IMR-90 (cell line): ENCODE measurements at regions not wholly inside any gene's neighbourhood (a gene's known extent, or its start where the extent isn't known, plus 50 kb on each side); places are given as distances from the start of the nearest gene placed in this dataset.

Source experiments
- ATAC-seq: fragments of 200-7000 bp; cut with Tn5 transposase; 2 replicates; pipeline ENCODE4 v1.9.1; 2020; ENCODE audit warnings: low read depth, mild to moderate bottlenecking, moderate library complexity
- BruUV-seq: library from RNA; stranded (reverse); fragments of 400-500 nt; replicated peaks from 2 replicates; lab custom pipeline; 2021; lab: Mats Ljungman, UMichigan
- CTCF ChIA-PET: fragments of 300-600 bp; formaldehyde crosslinking; extraction: SDS; loops from one replicate; lab custom pipeline; 2021; ENCODE audit warnings: antibody characterized with exemption; lab: Yijun Ruan, JAX
- POLR2A ChIA-PET: fragments of 300-600 bp; sonication (Branson Sonifier 250); formaldehyde crosslinking; loops from one replicate; lab custom pipeline; 2022; ENCODE audit warnings: antibody characterized with exemption; ENCODE audit not compliant: unreplicated experiment; lab: Charles Lee
- DNase-seq: peaks from one replicate; pipeline ENCODE4 v3.0.0; 2013
- H2AFZ ChIP-seq: replicated peaks from 2 replicates; pipeline ENCODE3; 2013; ENCODE audit warnings: low read length, mild to moderate bottlenecking; ENCODE audit not compliant: poor library complexity
- H2AK5ac ChIP-seq: 2 replicates; pipeline ENCODE4 v1.6.1; 2013; ENCODE audit warnings: low read depth, low read length, inconsistent platforms
- H2AK9ac ChIP-seq: replicated peaks from 2 replicates; pipeline ENCODE3; 2013; ENCODE audit warnings: mild to moderate bottlenecking, low read depth, low read length, moderate library complexity; ENCODE audit not compliant: poor library complexity
- H2BK120ac ChIP-seq: 2 replicates; pipeline ENCODE4 v1.6.1; 2013; ENCODE audit warnings: low read depth, low read length, inconsistent platforms
- H2BK15ac ChIP-seq: 3 replicates; pipeline ENCODE4 v1.6.1; 2013; ENCODE audit warnings: low read depth, low read length, inconsistent platforms
- H2BK20ac ChIP-seq: 2 replicates; pipeline ENCODE4 v1.6.1; 2013; ENCODE audit warnings: low read depth, mild to moderate bottlenecking, inconsistent platforms, low read length, moderate library complexity
- H2BK5ac ChIP-seq: 2 replicates; pipeline ENCODE4 v1.6.1; 2013; ENCODE audit warnings: mild to moderate bottlenecking, low read depth, low read length, inconsistent platforms; ENCODE audit not compliant: poor library complexity, severe bottlenecking
- H3K14ac ChIP-seq: replicated peaks from 2 replicates; pipeline ENCODE4 v1.6.1; 2013; ENCODE audit warnings: low read depth, low read length, inconsistent platforms
- H3K18ac ChIP-seq: 2 replicates; pipeline ENCODE4 v1.6.1; 2013; ENCODE audit warnings: low read depth, low read length, control low read depth
- H3K23ac ChIP-seq: 2 replicates; pipeline ENCODE4 v1.6.1; 2013; ENCODE audit warnings: low read depth, low read length, inconsistent platforms
- H3K27ac ChIP-seq: 2 replicates; pipeline ENCODE4 v1.5.1; 2013; ENCODE audit warnings: mild to moderate bottlenecking, control low read depth, low read length; ENCODE audit not compliant: insufficient read depth
- H3K27me3 ChIP-seq: 2 replicates; pipeline ENCODE4 v1.6.1; 2013; ENCODE audit warnings: low read length; ENCODE audit not compliant: control insufficient read depth, insufficient read depth
- H3K36me3 ChIP-seq: 2 replicates; pipeline ENCODE4 v1.6.1; 2013; ENCODE audit warnings: low read length, mixed read lengths; ENCODE audit not compliant: control insufficient read depth, insufficient read depth
- H3K4ac ChIP-seq: 2 replicates; pipeline ENCODE4 v1.6.1; 2013; ENCODE audit warnings: low read depth, low read length, inconsistent platforms
- H3K4me1 ChIP-seq: 2 replicates; pipeline ENCODE4 v1.6.1; 2013; ENCODE audit warnings: low read length, mixed read lengths; ENCODE audit not compliant: control insufficient read depth, insufficient read depth
- H3K4me2 ChIP-seq: 2 replicates; pipeline ENCODE4 v1.6.1; 2013; ENCODE audit warnings: low read depth, mild to moderate bottlenecking, control low read depth, low read length, moderate library complexity
- H3K4me3 ChIP-seq: 2 replicates; pipeline ENCODE4 v1.5.1; 2013; ENCODE audit warnings: low read depth, mild to moderate bottlenecking, control low read depth, low read length, moderate library complexity; ENCODE audit not compliant: insufficient read depth
- H3K56ac ChIP-seq: 2 replicates; pipeline ENCODE4 v1.6.1; 2013; ENCODE audit warnings: low read length, inconsistent platforms; ENCODE audit not compliant: insufficient read depth; ENCODE audit errors: extremely low read depth
- H3K79me1 ChIP-seq, 2 experiments: 2 replicates each; pipeline ENCODE4 v1.6.1; 2013; ENCODE audit warnings: low read length in 2 of 2, inconsistent platforms in 1 of 2, low read depth in 1 of 2
- H3K9ac ChIP-seq: 2 replicates; pipeline ENCODE4 v1.6.1; 2013; ENCODE audit warnings: low read depth, low read length, control low read depth
- H3K9me1 ChIP-seq: 2 replicates; pipeline ENCODE4 v1.6.1; 2013; ENCODE audit warnings: low read length, inconsistent platforms; ENCODE audit not compliant: insufficient read depth
- H3K9me3 ChIP-seq: 2 replicates; pipeline ENCODE4 v1.6.1; 2013; ENCODE audit warnings: low read length; ENCODE audit not compliant: control insufficient read depth, insufficient read depth
- H4K20me1 ChIP-seq: 2 replicates; pipeline ENCODE4 v1.6.1; 2013; ENCODE audit warnings: low read length, inconsistent platforms; ENCODE audit not compliant: insufficient read depth
- H4K5ac ChIP-seq: 2 replicates; pipeline ENCODE4 v1.6.1; 2013; ENCODE audit warnings: mild to moderate bottlenecking, low read depth, low read length, control low read depth
- H4K8ac ChIP-seq, 2 experiments: 2 replicates each; pipeline ENCODE4 v1.6.1; 2013; ENCODE audit warnings: low read depth in 2 of 2, low read length in 2 of 2, control low read depth in 1 of 2, inconsistent platforms in 1 of 2
- H4K91ac ChIP-seq: 2 replicates; pipeline ENCODE4 v1.6.1; 2013; ENCODE audit warnings: low read depth, low read length, inconsistent platforms; ENCODE audit not compliant: insufficient read depth
- BHLHE40 ChIP-seq: fragments of 150-350 bp; IDR thresholded peaks from 2 replicates; pipeline ENCODE4 v1.6.1; 2016; ENCODE audit warnings: mild to moderate bottlenecking, low read depth, low read length
- CEBPB ChIP-seq: IDR thresholded peaks from 2 replicates; pipeline ENCODE4 v1.6.1; 2012; ENCODE audit warnings: low read depth, low read length, improper control_type of control experiment
- CTCF ChIP-seq: conservative IDR thresholded peaks from 2 replicates; pipeline ENCODE4 v1.5.1; 2012; ENCODE audit warnings: mild to moderate bottlenecking, low read depth, low read length, improper control_type of control experiment
- ELK1 ChIP-seq: fragments of 150-350 bp; IDR thresholded peaks from 2 replicates; pipeline ENCODE4 v1.6.1; 2016; ENCODE audit warnings: low read depth, mild to moderate bottlenecking, low read length, moderate library complexity, borderline replicate concordance
- FOS ChIP-seq: fragments of 150-350 bp; IDR thresholded peaks from 2 replicates; pipeline ENCODE4 v1.6.1; 2016; ENCODE audit warnings: low read depth, low read length
- MAZ ChIP-seq: IDR thresholded peaks from 2 replicates; pipeline ENCODE4 v1.6.1; 2012; ENCODE audit warnings: low read depth, mild to moderate bottlenecking, low read length, improper control_type of control experiment, moderate library complexity, borderline replicate concordance
- NFE2L2 ChIP-seq: fragments of 150-350 bp; IDR thresholded peaks from 2 replicates; pipeline ENCODE4 v1.6.1; 2016; ENCODE audit warnings: low read depth, mild to moderate bottlenecking, low read length
- RAD21 ChIP-seq: IDR thresholded peaks from 2 replicates; pipeline ENCODE4 v1.6.1; 2012; ENCODE audit warnings: low read length, improper control_type of control experiment
- RFX5 ChIP-seq: IDR thresholded peaks from 2 replicates; pipeline ENCODE4 v1.8.0; 2012; ENCODE audit warnings: low read depth, mild to moderate bottlenecking, low read length, moderate library complexity
- USF2 ChIP-seq: fragments of 150-350 bp; IDR thresholded peaks from 2 replicates; pipeline ENCODE4 v1.6.1; 2017; ENCODE audit warnings: mild to moderate bottlenecking, antibody characterized with exemption, low read length, low read depth
- WGBS, 2 experiments: methylation state at CpG; one replicate each; pipeline versions ENCODE4 v1.1.5 to v1.1.7; 2013; ENCODE audit warnings: missing lambda C conversion rate in 2 of 2; ENCODE audit not compliant: insufficient read length in 1 of 2; ENCODE audit errors: extremely low coverage in 2 of 2; 5-methylcytosine and 5-hydroxymethylcytosine counted together
- dilution Hi-C: fragments of 300-500 bp; cut with HindIII; formaldehyde crosslinking; loops from one replicate; pipeline ENCODE4 v1.14.3; 2018; ENCODE audit warnings: low sequenced_read_pairs; ENCODE audit not compliant: unreplicated experiment
- in situ Hi-C: fragments of 300-500 bp; cut with MboI; formaldehyde crosslinking; loops from 3 replicates; pipeline ENCODE4 v1.14.3; 2019; ENCODE audit warnings: low sequenced_read_pairs, inconsistent platforms, mixed read lengths
- intact Hi-C: fragments of 100-400 bp; cut with micrococcal nuclease; formaldehyde crosslinking; loops from 2 replicates; pipeline ENCODE4 v1.10.0; 2022

- ChIA-PET POLR2A (no interaction called here), CTCF (no interaction called here)
- Histone ChIP-seq H2BK15ac (no peak overlapping the region), H3K4me3 (no peak overlapping the region), H2BK120ac (no peak overlapping the region), H2AK9ac (no peak overlapping the region), H3K27me3 (no peaks in the 10 kb centered on the region), H3K9ac (no peak overlapping the region), H3K14ac (no peak overlapping the region), H3K4ac (no peak overlapping the region), H3K9me3 (no peaks in the 10 kb centered on the region), H2BK5ac (no peak overlapping the region), H3K79me1 (no peaks in the 10 kb centered on the region), H4K5ac (no peak overlapping the region), H3K4me1 (no peaks in the 10 kb centered on the region), H3K56ac (no peak overlapping the region), H4K20me1 (no peaks in the 10 kb centered on the region), H4K91ac (no peak overlapping the region), H4K8ac (no peak overlapping the region), H2AFZ (no peak overlapping the region), H3K9me1 (no peaks in the 10 kb centered on the region), H2AK5ac (no peak overlapping the region), H3K4me2 (no peak overlapping the region), H3K23ac (no peak overlapping the region), H3K18ac (no peak overlapping the region), H3K27ac (no peak overlapping the region), H3K36me3 (no peaks in the 10 kb centered on the region), H2BK20ac (no peak overlapping the region)
- DNase-seq (no peak), ATAC-seq (no peak)
- 100% methylated on average over 1 of the region's 3 CpGs; no CpG with 5 or more reads in 1 of the 2 experiments for WGBS, 2 experiments
- intact Hi-C loops (no loop called here), dilution Hi-C loops (no loop called here), in situ Hi-C loops (no loop called here)
- no peak for TF ChIP-seq NFE2L2
- TF ChIP-seq RFX5, result no peak
- TF ChIP-seq BHLHE40, result no peak
- no peak for TF ChIP-seq FOS
- no peak for TF ChIP-seq ELK1
- no peak for TF ChIP-seq CTCF
- TF ChIP-seq MAZ, result no peak
- TF ChIP-seq CEBPB, result no peak
- TF ChIP-seq USF2, result no peak
- TF ChIP-seq RAD21, result no peak
- BruUV-seq, result no TSS peak
Measured at GRCh38 chr13:40215747-40216146, 450.7 kb downstream of the FOXO1 start.
